ENCODE measurements at regions not wholly inside any gene's neighbourhood (a gene's known extent, or its start where the extent isn't known, plus 50 kb on each side); places are given as distances from the start of the nearest gene placed in this dataset.

GRCh38 chr9:13705918-13706317 is 426.4 kb upstream of the MPDZ start:
- no peak for TF ChIP-seq EZH2phosphoT487 (IDR thresholded peaks at IDR 0.05)
- TF ChIP-seq EZH2 (IDR thresholded peaks at IDR 0.05), result no peak
- Histone ChIP-seq H4K20me1 (ENCODE audit: low read depth) (no peaks in the 10 kb centered on the region), H3F3A (ENCODE audit: low read depth) (no peaks in the 10 kb centered on the region), H3K27ac (no peak overlapping the region), H3K79me2 (ENCODE audit: low read depth) (no peaks in the 10 kb centered on the region), H3K4me1 (no peaks in the 10 kb centered on the region), H3K4me2 (no peak overlapping the region), H3K4me3 (no peak overlapping the region), H2AFZ (replicated peaks) (peak overlapping the region; percentile 60), H3K27me3 (no peaks in the 10 kb centered on the region), H3K9ac (no peak overlapping the region), H3K36me3 (no peaks in the 10 kb centered on the region), H3K9me3 (ENCODE audit: low read depth) (no peaks in the 10 kb centered on the region)
- H3K4me3 Mint-ChIP-seq, result no peak overlapping the region
- peaks cover 22% of the 10 kb centered on the region for H3K9me3 Mint-ChIP-seq
- H3K27me3 Mint-ChIP-seq (ENCODE audit: insufficient read depth, low read depth), result no peaks in the 10 kb centered on the region
- H3K27ac Mint-ChIP-seq, result peak overlapping the region; percentile 62
- peaks cover 3% of the 10 kb centered on the region for H3K36me3 Mint-ChIP-seq
- DNase-seq (ENCODE audit: low spot score), result peak; percentile 15
- peaks cover 9% of the 10 kb centered on the region for H3K4me1 Mint-ChIP-seq

- Mint-ChIP-seq H3K9me3 (peaks cover 22% of the 10 kb centered on the region), H3K4me1 (peaks cover 9% of the 10 kb centered on the region), H3K27ac (no peak overlapping the region), H3K27me3 (ENCODE audit: insufficient read depth, low read depth) (no peaks in the 10 kb centered on the region), H3K4me3 (no peak overlapping the region), H3K36me3 (peaks cover 3% of the 10 kb centered on the region)
- Histone ChIP-seq H3K4me2 (no peak overlapping the region), H3F3A (ENCODE audit: low read depth) (no peaks in the 10 kb centered on the region), H3K27me3 (no peaks in the 10 kb centered on the region), H2AFZ (replicated peaks) (peak overlapping the region; percentile 60), H3K9me3 (ENCODE audit: low read depth) (no peaks in the 10 kb centered on the region), H3K4me3 (no peak overlapping the region), H3K9ac (no peak overlapping the region), H4K20me1 (ENCODE audit: low read depth) (no peaks in the 10 kb centered on the region), H3K79me2 (ENCODE audit: low read depth) (no peaks in the 10 kb centered on the region), H3K36me3 (no peaks in the 10 kb centered on the region), H3K4me1 (no peaks in the 10 kb centered on the region), H3K27ac (no peak overlapping the region)
- DNase-seq (ENCODE audit: low spot score), result no peak
- TF ChIP-seq EZH2 (IDR thresholded peaks at IDR 0.05) (no peak), CTCF (IDR thresholded peaks at IDR 0.05) (no peak), EZH2phosphoT487 (IDR thresholded peaks at IDR 0.05) (no peak)
Observed at GRCh38 chr9:13705373-13705772, 425.9 kb upstream of the MPDZ start.

- Mint-ChIP-seq H3K27ac (no peak overlapping the region), H3K4me3 (no peak overlapping the region), H3K4me1 (peaks cover 21% of the 10 kb centered on the region), H3K36me3 (peaks cover 10% of the 10 kb centered on the region), H3K9me3 (peaks cover 38% of the 10 kb centered on the region), H3K27me3 (ENCODE audit: insufficient read depth, low read depth) (peaks cover 8% of the 10 kb centered on the region)
- Histone ChIP-seq H3K79me2 (ENCODE audit: low read depth) (no peaks in the 10 kb centered on the region), H3K9me3 (ENCODE audit: low read depth) (no peaks in the 10 kb centered on the region), H3K9ac (no peak overlapping the region), H3K4me2 (no peak overlapping the region), H4K20me1 (ENCODE audit: low read depth) (no peaks in the 10 kb centered on the region), H3K36me3 (no peaks in the 10 kb centered on the region), H3K27ac (no peak overlapping the region), H3F3A (ENCODE audit: low read depth) (peaks cover 12% of the 10 kb centered on the region), H3K27me3 (no peaks in the 10 kb centered on the region), H3K4me3 (no peak overlapping the region), H3K4me1 (peaks cover 5% of the 10 kb centered on the region), H2AFZ (replicated peaks) (no peak overlapping the region)
- TF ChIP-seq CTCF (IDR thresholded peaks at IDR 0.05), result no peak
- TF ChIP-seq EZH2phosphoT487 (IDR thresholded peaks at IDR 0.05), result no peak
- no peak for TF ChIP-seq EZH2 (IDR thresholded peaks at IDR 0.05)
- no peak for DNase-seq (ENCODE audit: low spot score)
Observed at GRCh38 chr9:13690595-13690994, 411.1 kb upstream of the MPDZ start.

- Mint-ChIP-seq H3K27ac (no peak overlapping the region), H3K36me3 (peaks cover 10% of the 10 kb centered on the region), H3K27me3 (ENCODE audit: insufficient read depth, low read depth) (peaks cover 8% of the 10 kb centered on the region), H3K4me3 (no peak overlapping the region), H3K9me3 (peaks cover 38% of the 10 kb centered on the region), H3K4me1 (peaks cover 21% of the 10 kb centered on the region)
- H3K4me1 ChIP-seq, result peaks cover 5% of the 10 kb centered on the region
- no peak for TF ChIP-seq EZH2 (IDR thresholded peaks at IDR 0.05)
- TF ChIP-seq CTCF (IDR thresholded peaks at IDR 0.05), result no peak
- no peak for TF ChIP-seq EZH2phosphoT487 (IDR thresholded peaks at IDR 0.05)
- no peaks in the 10 kb centered on the region for H3K27me3 ChIP-seq
- no peaks in the 10 kb centered on the region for H4K20me1 ChIP-seq (ENCODE audit: low read depth)
- H3K4me2 ChIP-seq, result no peak overlapping the region
- H3K27ac ChIP-seq, result no peak overlapping the region
- H3K9ac ChIP-seq, result no peak overlapping the region
- DNase-seq (ENCODE audit: low spot score), result no peak
- H3K9me3 ChIP-seq (ENCODE audit: low read depth), result no peaks in the 10 kb centered on the region
- no peaks in the 10 kb centered on the region for H3K36me3 ChIP-seq
- no peak overlapping the region for H2AFZ ChIP-seq (replicated peaks)
- H3F3A ChIP-seq (ENCODE audit: low read depth), result peaks cover 12% of the 10 kb centered on the region
- H3K79me2 ChIP-seq (ENCODE audit: low read depth), result no peaks in the 10 kb centered on the region
- H3K4me3 ChIP-seq, result no peak overlapping the region
Observed at GRCh38 chr9:13689925-13690324, 410.4 kb upstream of the MPDZ start.
